OCI-LY7 (cell line): ENCODE measurements at regions not wholly inside any gene's neighbourhood (a gene's known extent, or its start where the extent isn't known, plus 50 kb on each side); places are given as distances from the start of the nearest gene placed in this dataset.

Source experiments
- BruUV-seq: library from RNA; stranded (reverse); fragments of 400-500 nt; replicated peaks from 2 replicates; lab custom pipeline; 2021; lab: Mats Ljungman, UMichigan
- CTCF ChIA-PET: fragments of 300-600 bp; sonication (Branson Sonifier 250); formaldehyde crosslinking; loops from one replicate; lab custom pipeline; 2022; ENCODE audit warnings: antibody characterized with exemption; ENCODE audit not compliant: unreplicated experiment; lab: Charles Lee
- POLR2A ChIA-PET: fragments of 300-600 bp; sonication (Branson Sonifier 250); formaldehyde crosslinking; loops from one replicate; lab custom pipeline; 2022; ENCODE audit warnings: antibody characterized with exemption; lab: Charles Lee
- DNase-seq: peaks from one replicate; pipeline ENCODE4 v3.0.0-alpha.2; 2015; ENCODE audit warnings: low spot score
- H2AFZ ChIP-seq: fragments of 200-600 bp; sonication (generic), shearing (Covaris generic); 2 replicates; pipeline ENCODE4 v1.6.1; 2014; ENCODE audit warnings: mild to moderate bottlenecking, antibody characterized with exemption, low read length, moderate library complexity
- H3K27ac ChIP-seq: fragments of 200-600 bp; sonication (generic); 2 replicates; pipeline ENCODE4 v1.5.1; 2014; ENCODE audit warnings: mixed run types, low read depth, mild to moderate bottlenecking, moderate library complexity, low read length, inconsistent platforms; ENCODE audit not compliant: poor library complexity, severe bottlenecking
- H3K36me3 ChIP-seq: fragments of 200-600 bp; sonication (generic); 2 replicates; pipeline ENCODE4 v1.6.1; 2014; ENCODE audit warnings: mild to moderate bottlenecking, antibody characterized with exemption, low read length, moderate library complexity, mixed read lengths; ENCODE audit not compliant: insufficient read depth
- H3K4me1 ChIP-seq: fragments of 200-600 bp; sonication (generic); 2 replicates; pipeline ENCODE4 v1.5.1; 2014; ENCODE audit warnings: mild to moderate bottlenecking, low read length; ENCODE audit not compliant: insufficient read depth, poor library complexity, severe bottlenecking
- H3K4me2 ChIP-seq: fragments of 200-600 bp; sonication (generic); 2 replicates; pipeline ENCODE4 v1.6.1; 2014; ENCODE audit warnings: mild to moderate bottlenecking, low read length
- H3K4me3 ChIP-seq: fragments of 200-600 bp; sonication (generic); 2 replicates; pipeline ENCODE4 v1.5.1; 2014; ENCODE audit warnings: mild to moderate bottlenecking, low read depth, low read length; ENCODE audit not compliant: poor library complexity, severe bottlenecking
- H3K79me2 ChIP-seq: fragments of 200-600 bp; sonication (generic); 2 replicates; pipeline ENCODE4 v1.6.1; 2016; ENCODE audit warnings: low read depth, mild to moderate bottlenecking, low read length, moderate library complexity, mixed read lengths; ENCODE audit not compliant: insufficient read depth
- H3K9me2 ChIP-seq: fragments of 200-600 bp; sonication (generic); 2 replicates; pipeline ENCODE4 v1.6.1; 2016; ENCODE audit warnings: mild to moderate bottlenecking, low read length, mixed read lengths; ENCODE audit not compliant: insufficient read depth
- H3K9me3 ChIP-seq: fragments of 200-600 bp; sonication (generic); 2 replicates; pipeline ENCODE4 v1.6.1; 2014; ENCODE audit warnings: mild to moderate bottlenecking, mixed run types, low read length, mixed read lengths
- H4K20me1 ChIP-seq: fragments of 200-600 bp; sonication (generic); 2 replicates; pipeline ENCODE4 v1.6.1; 2014; ENCODE audit warnings: mild to moderate bottlenecking, antibody characterized with exemption, low read length, moderate library complexity, mixed read lengths; ENCODE audit not compliant: insufficient read depth
- CTCF ChIP-seq: fragments of 200-600 bp; sonication (generic); conservative IDR thresholded peaks from 2 replicates; pipeline ENCODE4 v1.5.1; 2014; ENCODE audit warnings: mild to moderate bottlenecking, antibody characterized with exemption, low read length, moderate library complexity, mixed read lengths
- EZH2phosphoT487 ChIP-seq: fragments of 200-600 bp; sonication (generic); IDR thresholded peaks from 2 replicates; pipeline ENCODE4 v1.6.1; 2018; ENCODE audit warnings: low read depth, borderline replicate concordance, mild to moderate bottlenecking, mixed run types, antibody characterized with exemption, low read length, moderate library complexity, mixed read lengths
- intact Hi-C: fragments of 100-400 bp; cut with micrococcal nuclease; formaldehyde crosslinking; loops from one replicate; pipeline ENCODE4 v1.10.0; 2022; ENCODE audit not compliant: unreplicated experiment

DNA sequence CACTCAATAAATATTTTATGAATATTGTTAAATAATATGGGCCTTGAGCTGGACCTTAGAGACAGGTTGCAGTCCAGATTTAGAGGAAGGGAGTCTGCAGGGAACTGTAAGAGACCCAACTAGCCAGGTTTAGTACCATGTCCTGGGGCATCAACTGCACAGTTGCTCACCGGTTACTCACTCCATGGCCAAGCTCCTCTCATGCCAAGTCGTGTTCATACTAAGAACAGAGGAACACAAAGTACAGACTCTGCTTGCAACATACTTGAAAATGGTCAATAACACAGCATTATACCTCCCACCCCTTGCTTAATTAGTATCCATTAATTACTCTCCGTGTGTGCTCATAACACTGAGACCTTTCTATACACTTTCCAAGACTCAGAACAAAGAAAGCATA lies 317.6 kb upstream of the PIK3R1 start:
- H3K9me2 ChIP-seq, result no peaks in the 10 kb centered on the region
- BruUV-seq, result no TSS peak
- no peak for DNase-seq

GRCh38 chr5:67897431-67897830 lies 318.1 kb upstream of the PIK3R1 start:
- no peak for DNase-seq
- no peaks in the 10 kb centered on the region for H3K4me1 ChIP-seq
- no peak overlapping the region for H3K27ac ChIP-seq
- H3K4me2 ChIP-seq, result no peak overlapping the region
- H3K9me2 ChIP-seq, result no peaks in the 10 kb centered on the region
- H3K79me2 ChIP-seq, result no peaks in the 10 kb centered on the region
- H3K9me3 ChIP-seq, result no peaks in the 10 kb centered on the region
- no peak overlapping the region for H3K4me3 ChIP-seq
- BruUV-seq, result no TSS peak
- H4K20me1 ChIP-seq, result no peaks in the 10 kb centered on the region
- H2AFZ ChIP-seq, result no peak overlapping the region
- ChIA-PET POLR2A (no interaction called here), CTCF (no interaction called here)
- H3K36me3 ChIP-seq, result no peaks in the 10 kb centered on the region
- intact Hi-C loops, result loop anchor here (10.0 kb wide), 1 partner anchor 377 kb away; no protein-coding TSS in a partner anchor
- TF ChIP-seq CTCF (no peak), EZH2phosphoT487 (no peak)

More for the DNA sequence above, 317.6 kb upstream of the PIK3R1 start:
- ChIA-PET POLR2A (no interaction called here), CTCF (no interaction called here)
- intact Hi-C loops, result loop anchor here (10.0 kb wide), 1 partner anchor 377 kb away; no protein-coding TSS in a partner anchor
- no peak overlapping the region for H2AFZ ChIP-seq
- no peak overlapping the region for H3K4me3 ChIP-seq
- TF ChIP-seq CTCF (no peak), EZH2phosphoT487 (no peak)
- H3K79me2 ChIP-seq, result no peaks in the 10 kb centered on the region
- H3K4me2 ChIP-seq, result no peak overlapping the region
- no peaks in the 10 kb centered on the region for H3K9me3 ChIP-seq
- H3K4me1 ChIP-seq, result no peaks in the 10 kb centered on the region
- no peak overlapping the region for H3K27ac ChIP-seq
- H3K36me3 ChIP-seq, result no peaks in the 10 kb centered on the region
- no peaks in the 10 kb centered on the region for H4K20me1 ChIP-seq

- no peaks in the 10 kb centered on the region for H3K9me2 ChIP-seq
- no peaks in the 10 kb centered on the region for H3K36me3 ChIP-seq
- TF ChIP-seq CTCF (no peak), EZH2phosphoT487 (no peak)
- no peak overlapping the region for H3K4me2 ChIP-seq
- no peak for DNase-seq
- H4K20me1 ChIP-seq, result no peaks in the 10 kb centered on the region
- H3K9me3 ChIP-seq, result no peaks in the 10 kb centered on the region
- ChIA-PET CTCF (no interaction called here), POLR2A (interaction anchor here (0.7 kb wide), 1 partner anchor 26 kb away, joined by 3 read pairs; no protein-coding TSS in a partner anchor)
- H2AFZ ChIP-seq, result no peak overlapping the region
- H3K27ac ChIP-seq, result no peak overlapping the region
- H3K79me2 ChIP-seq, result no peaks in the 10 kb centered on the region
- no TSS peak for BruUV-seq
- H3K4me1 ChIP-seq, result no peaks in the 10 kb centered on the region
- intact Hi-C loops, result loop anchor here (10.0 kb wide), 1 partner anchor 378 kb away; no protein-coding TSS in a partner anchor
- H3K4me3 ChIP-seq, result no peak overlapping the region
Measured at GRCh38 chr5:67896930-67897313, 318.6 kb upstream of the PIK3R1 start.
